WERI-Rb-1 (cell line): ENCODE measurements at regions not wholly inside any gene's neighbourhood (a gene's known extent, or its start where the extent isn't known, plus 50 kb on each side); places are given as distances from the start of the nearest gene placed in this dataset.

ENCODE experiments used
- DNase-seq: peaks from one replicate; pipeline ENCODE4 v3.0.0-alpha.2; 2020
- H3K27ac ChIP-seq: fragments of 250-450 bp; sonication (Bioruptor Pico); 2 replicates; pipeline ENCODE4 v1.5.1; 2020; ENCODE audit warnings: mild to moderate bottlenecking, moderate library complexity
- H3K27me3 ChIP-seq: fragments of 250-450 bp; sonication (Bioruptor Pico); 2 replicates; pipeline ENCODE4 v1.5.1; 2021; ENCODE audit warnings: mild to moderate bottlenecking, low read depth, moderate library complexity; ENCODE audit not compliant: insufficient read depth, severe bottlenecking
- H3K36me3 ChIP-seq: fragments of 250-450 bp; sonication (Bioruptor Pico); 2 replicates; pipeline ENCODE4 v1.5.1; 2020; ENCODE audit warnings: mild to moderate bottlenecking, moderate library complexity
- H3K4me3 ChIP-seq: 2 replicates; pipeline ENCODE4 v1.5.1; 2011; ENCODE audit warnings: low read depth, mild to moderate bottlenecking, control low read depth, low read length
- H3K9me3 ChIP-seq: fragments of 250-450 bp; sonication (Bioruptor Pico); 2 replicates; pipeline ENCODE4 v1.5.1; 2021; ENCODE audit warnings: mild to moderate bottlenecking, moderate library complexity; ENCODE audit not compliant: severe bottlenecking
- CTCF ChIP-seq: IDR thresholded peaks from 2 replicates; pipeline ENCODE4 v1.5.1; 2011; ENCODE audit warnings: low read depth, mild to moderate bottlenecking, control low read depth, inconsistent platforms, low read length

DNA sequence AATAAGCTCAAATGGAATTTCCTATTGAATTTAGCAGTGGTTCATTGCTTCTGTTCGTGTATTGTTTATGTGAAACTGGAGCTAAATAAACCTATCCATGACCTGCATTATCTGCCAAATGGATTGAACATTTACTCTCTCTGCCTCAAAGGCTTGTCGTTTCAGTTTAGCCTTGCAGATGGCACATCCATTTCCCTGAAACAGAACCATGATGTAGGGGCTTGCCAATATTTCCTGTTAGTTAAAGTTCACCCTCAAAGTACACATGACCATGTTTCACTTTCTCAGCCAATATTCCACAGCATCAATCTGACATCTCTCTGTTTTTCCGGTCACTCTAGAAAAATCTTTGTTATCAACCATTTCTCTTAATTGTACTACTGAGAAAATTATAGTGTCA, 545.3 kb downstream of the TAF11L14 start:
- DNase-seq, result no peak
- H3K36me3 ChIP-seq, result no peaks in the 10 kb centered on the region
- no peaks in the 10 kb centered on the region for H3K9me3 ChIP-seq
- no peak overlapping the region for H3K4me3 ChIP-seq
- TF ChIP-seq CTCF, result no peak
- no peaks in the 10 kb centered on the region for H3K27me3 ChIP-seq
- H3K27ac ChIP-seq, result no peak overlapping the region

DNA sequence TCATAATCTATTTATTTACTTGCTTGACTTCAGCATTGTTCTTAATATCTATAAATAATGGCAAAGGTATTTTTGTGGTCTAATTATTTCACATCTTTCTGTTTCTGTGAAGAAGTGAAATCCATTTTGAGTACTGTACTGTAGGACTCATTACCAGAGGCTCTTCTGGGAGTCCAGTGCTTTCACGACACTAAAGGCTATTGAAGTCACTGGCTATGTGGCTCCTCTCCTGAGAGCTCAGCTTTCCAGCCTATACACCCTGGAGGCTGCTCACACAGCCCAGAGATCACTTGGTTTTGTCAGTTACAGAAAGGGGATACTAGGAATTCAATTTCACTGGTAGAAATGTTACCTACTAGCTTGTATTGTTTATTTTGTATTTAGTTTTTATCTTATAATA, 547.3 kb downstream of the TAF11L14 start:
- DNase-seq, result no peak
- Histone ChIP-seq H3K36me3 (no peaks in the 10 kb centered on the region), H3K9me3 (no peaks in the 10 kb centered on the region), H3K4me3 (no peak overlapping the region), H3K27ac (no peak overlapping the region), H3K27me3 (no peaks in the 10 kb centered on the region)
- TF ChIP-seq CTCF, result no peak

DNA sequence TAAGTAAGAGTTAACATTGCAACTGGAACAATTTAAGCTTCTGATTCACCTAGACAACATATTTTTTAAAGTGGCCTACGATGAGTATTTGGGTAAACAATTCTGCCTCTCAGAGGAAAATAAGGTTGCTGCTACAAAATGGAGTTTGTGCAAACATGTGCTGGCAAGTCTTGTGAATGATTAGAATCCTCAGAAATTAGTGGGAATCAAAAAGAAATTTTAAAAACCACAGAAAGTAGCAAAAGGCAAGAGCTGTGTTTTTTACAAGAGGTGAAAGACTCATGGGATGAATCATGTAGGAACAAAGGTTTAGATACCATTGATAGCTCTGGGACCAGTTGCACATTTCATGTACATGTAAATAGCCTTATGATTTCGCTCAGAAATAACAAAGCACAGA, 561.6 kb downstream of the TAF11L14 start:
- peaks cover 10% of the 10 kb centered on the region for H3K9me3 ChIP-seq
- H3K4me3 ChIP-seq, result no peak overlapping the region
- TF ChIP-seq CTCF, result no peak
- no peaks in the 10 kb centered on the region for H3K27me3 ChIP-seq
- H3K36me3 ChIP-seq, result no peaks in the 10 kb centered on the region
- no peak for DNase-seq
- H3K27ac ChIP-seq, result no peak overlapping the region

DNA sequence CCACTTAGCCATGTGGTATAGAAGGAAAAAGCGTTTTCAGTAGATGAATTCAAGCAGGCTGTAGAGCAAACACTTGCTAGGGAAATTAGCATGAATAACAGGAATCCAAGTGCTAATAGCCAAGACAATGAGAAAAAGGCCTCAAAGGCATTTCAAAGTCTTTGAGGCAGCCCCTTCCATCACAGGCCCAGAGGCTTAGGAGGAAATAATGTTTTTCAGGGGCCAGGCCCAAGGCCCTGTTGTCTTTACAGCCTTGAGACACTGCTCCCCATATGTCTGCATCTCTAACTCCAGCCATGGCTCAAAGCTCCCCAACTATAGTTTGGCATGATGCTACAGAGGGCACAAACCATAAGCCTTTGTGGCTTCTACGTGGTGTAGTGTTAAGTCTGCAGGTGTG, 563.5 kb downstream of the TAF11L14 start:
- Histone ChIP-seq H3K36me3 (no peaks in the 10 kb centered on the region), H3K9me3 (peaks cover 10% of the 10 kb centered on the region), H3K27ac (no peak overlapping the region), H3K27me3 (no peaks in the 10 kb centered on the region), H3K4me3 (no peak overlapping the region)
- DNase-seq, result no peak
- TF ChIP-seq CTCF, result no peak

GRCh38 chr5:18202164-18202563, 567.9 kb downstream of the TAF11L14 start:
- H3K27ac ChIP-seq, result no peak overlapping the region
- peaks cover 10% of the 10 kb centered on the region for H3K9me3 ChIP-seq
- no peaks in the 10 kb centered on the region for H3K27me3 ChIP-seq
- H3K4me3 ChIP-seq, result no peak overlapping the region
- DNase-seq, result no peak
- no peak for TF ChIP-seq CTCF
- H3K36me3 ChIP-seq, result no peaks in the 10 kb centered on the region

DNA sequence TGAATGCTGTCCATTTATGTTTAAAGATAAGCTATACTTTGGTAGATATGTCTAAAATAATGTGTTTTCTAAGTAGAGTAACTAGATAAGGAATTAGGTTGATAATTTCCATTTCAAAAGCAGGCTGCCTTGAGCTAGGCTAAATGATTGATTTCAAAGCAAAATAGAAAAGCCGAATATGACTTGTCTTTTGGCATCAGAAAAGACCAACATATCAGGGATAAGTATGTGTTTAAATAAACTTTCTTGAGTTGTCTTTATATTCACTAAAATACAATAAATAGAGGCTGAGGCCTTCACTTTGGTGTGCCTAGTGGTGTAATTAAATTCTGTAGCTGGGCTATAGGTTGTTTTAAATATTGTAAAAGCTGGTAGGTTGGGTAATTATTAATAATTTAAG, 569.0 kb downstream of the TAF11L14 start:
- no peaks in the 10 kb centered on the region for H3K36me3 ChIP-seq
- H3K4me3 ChIP-seq, result no peak overlapping the region
- H3K9me3 ChIP-seq, result peaks cover under 1% of the 10 kb centered on the region
- no peaks in the 10 kb centered on the region for H3K27me3 ChIP-seq
- no peak overlapping the region for H3K27ac ChIP-seq
- no peak for DNase-seq
- no peak for TF ChIP-seq CTCF
